Neural progenitor cell (in vitro differentiated cells): ENCODE measurements at regions not wholly inside any gene's neighbourhood (a gene's known extent, or its start where the extent isn't known, plus 50 kb on each side); places are given as distances from the start of the nearest gene placed in this dataset.
"Not testable (repeated sequence)": the region's sequence is repeated elsewhere in the genome, so short reads cannot be mapped to it uniquely, and the experiment has no call there.

Experiments
- DNase-seq: peaks from one replicate; pipeline ENCODE4 v3.0.0-alpha.2; 2016; ENCODE audit warnings: low spot score
- H2AFZ ChIP-seq: fragments of 200-600 bp; sonication (generic); replicated peaks from 2 replicates; pipeline ENCODE4 v1.6.1; 2016; ENCODE audit warnings: antibody characterized with exemption
- H3F3A ChIP-seq: fragments of 200-600 bp; sonication (generic); 2 replicates; pipeline ENCODE4 v1.6.1; 2016; ENCODE audit warnings: antibody characterized with exemption, low read depth
- H3K27ac ChIP-seq: fragments of 200-600 bp; sonication (generic); 2 replicates; pipeline ENCODE4 v1.5.1; 2016; ENCODE audit warnings: mild to moderate bottlenecking
- H3K27me3 ChIP-seq: fragments of 200-600 bp; sonication (generic); 2 replicates; pipeline ENCODE4 v1.6.1; 2016; ENCODE audit warnings: mild to moderate bottlenecking, moderate library complexity
- H3K36me3 ChIP-seq: fragments of 200-600 bp; sonication (generic); 2 replicates; pipeline ENCODE4 v1.5.1; 2016
- H3K4me1 ChIP-seq: fragments of 200-600 bp; sonication (generic); 2 replicates; pipeline ENCODE4 v1.6.1; 2016; ENCODE audit warnings: mixed run types
- H3K4me2 ChIP-seq: fragments of 200-600 bp; sonication (generic); 2 replicates; pipeline ENCODE4 v1.6.1; 2016
- H3K4me3 ChIP-seq: fragments of 200-600 bp; sonication (generic); 2 replicates; pipeline ENCODE4 v1.5.1; 2016
- H3K79me2 ChIP-seq: fragments of 200-600 bp; sonication (generic); 2 replicates; pipeline ENCODE4 v1.6.1; 2016; ENCODE audit warnings: low read depth
- H3K9ac ChIP-seq: fragments of 200-600 bp; sonication (generic); 2 replicates; pipeline ENCODE4 v1.6.1; 2016
- H3K9me3 ChIP-seq: fragments of 200-600 bp; sonication (generic); 2 replicates; pipeline ENCODE4 v1.5.1; 2016; ENCODE audit warnings: low read depth
- H4K20me1 ChIP-seq: fragments of 200-600 bp; sonication (generic); 2 replicates; pipeline ENCODE4 v1.6.1; 2016; ENCODE audit warnings: low read depth
- H3K27ac Mint-ChIP-seq: 3 replicates; pipeline ENCODE4 v1.8.0; 2021; ENCODE audit warnings: mixed read lengths
- H3K27me3 Mint-ChIP-seq: 2 replicates; pipeline ENCODE4 v1.8.0; 2022; ENCODE audit warnings: low read depth, mild to moderate bottlenecking, inconsistent platforms, moderate library complexity, mixed read lengths; ENCODE audit not compliant: insufficient read depth
- H3K36me3 Mint-ChIP-seq: 3 replicates; pipeline ENCODE4 v1.8.0; 2021; ENCODE audit warnings: mixed read lengths
- H3K4me1 Mint-ChIP-seq: 3 replicates; pipeline ENCODE4 v1.8.0; 2021; ENCODE audit warnings: mixed read lengths
- H3K4me3 Mint-ChIP-seq: 3 replicates; pipeline ENCODE4 v1.8.0; 2021; ENCODE audit warnings: mild to moderate bottlenecking, moderate library complexity, mixed read lengths
- H3K9me3 Mint-ChIP-seq: 3 replicates; pipeline ENCODE4 v1.8.0; 2020; ENCODE audit warnings: mixed read lengths
- CTCF ChIP-seq: fragments of 200-600 bp; sonication (generic); IDR thresholded peaks from 2 replicates; pipeline ENCODE4 v1.5.1; 2017; ENCODE audit warnings: antibody characterized with exemption, mild to moderate bottlenecking
- EZH2 ChIP-seq: fragments of 200-600 bp; sonication (generic); IDR thresholded peaks from 2 replicates; pipeline ENCODE4 v1.6.1; 2017; ENCODE audit warnings: antibody characterized with exemption, mild to moderate bottlenecking, moderate library complexity
- EZH2phosphoT487 ChIP-seq: fragments of 200-600 bp; sonication (generic); IDR thresholded peaks from 2 replicates; pipeline ENCODE4 v1.6.1; 2017; ENCODE audit warnings: antibody characterized with exemption

GRCh38 chr6:55937951-55938690 is 62.7 kb upstream of the BMP5 start:
- Histone ChIP-seq H3K36me3 (no peaks in the 10 kb centered on the region), H3K79me2 (no peaks in the 10 kb centered on the region), H3K27ac (no peak overlapping the region), H3F3A (no peaks in the 10 kb centered on the region), H2AFZ (no peak overlapping the region), H3K9me3 (no peaks in the 10 kb centered on the region), H3K4me1 (no peaks in the 10 kb centered on the region), H3K4me2 (no peak overlapping the region), H3K4me3 (no peak overlapping the region), H4K20me1 (no peaks in the 10 kb centered on the region), H3K27me3 (no peaks in the 10 kb centered on the region), H3K9ac (no peak overlapping the region)
- Mint-ChIP-seq H3K4me3 (no peak overlapping the region), H3K9me3 (no peaks in the 10 kb centered on the region), H3K27me3 (peaks cover 2% of the 10 kb centered on the region), H3K27ac (no peak overlapping the region), H3K4me1 (no peaks in the 10 kb centered on the region), H3K36me3 (no peaks in the 10 kb centered on the region)
- TF ChIP-seq EZH2phosphoT487 (no peak), CTCF (no peak), EZH2 (no peak)
- DNase-seq, result no peak

GRCh38 chr6:55937261-55937947 is 62.0 kb upstream of the BMP5 start:
- no peaks in the 10 kb centered on the region for H3K79me2 ChIP-seq
- H3K27ac ChIP-seq, result no peak overlapping the region
- H3F3A ChIP-seq, result no peaks in the 10 kb centered on the region
- H3K4me1 Mint-ChIP-seq, result no peaks in the 10 kb centered on the region
- no peaks in the 10 kb centered on the region for H3K9me3 ChIP-seq
- H2AFZ ChIP-seq, result no peak overlapping the region
- no peak overlapping the region for H3K27ac Mint-ChIP-seq
- peaks cover 2% of the 10 kb centered on the region for H3K27me3 Mint-ChIP-seq
- H4K20me1 ChIP-seq, result no peaks in the 10 kb centered on the region
- no peaks in the 10 kb centered on the region for H3K9me3 Mint-ChIP-seq
- no peak overlapping the region for H3K4me2 ChIP-seq
- H3K4me3 ChIP-seq, result no peak overlapping the region
- H3K4me3 Mint-ChIP-seq, result no peak overlapping the region
- DNase-seq, result no peak
- no peaks in the 10 kb centered on the region for H3K27me3 ChIP-seq
- TF ChIP-seq EZH2 (no peak), CTCF (no peak)
- no peaks in the 10 kb centered on the region for H3K4me1 ChIP-seq
- H3K36me3 Mint-ChIP-seq, result no peaks in the 10 kb centered on the region
- no peak overlapping the region for H3K9ac ChIP-seq
- H3K36me3 ChIP-seq, result no peaks in the 10 kb centered on the region

GRCh38 chr6:55931101-55931500 is 55.7 kb upstream of the BMP5 start:
- H3K27ac Mint-ChIP-seq, result no peak overlapping the region
- TF ChIP-seq CTCF, result no peak
- TF ChIP-seq EZH2, result no peak
- no peak for TF ChIP-seq EZH2phosphoT487

GRCh38 chr6:55927713-55928112 is 52.3 kb upstream of the BMP5 start:
- not testable (repeated sequence) for H4K20me1 ChIP-seq, H3K9me3 ChIP-seq, DNase-seq, H3K4me1 Mint-ChIP-seq, H3K27me3 ChIP-seq, H3K9me3 Mint-ChIP-seq, H3K4me3 Mint-ChIP-seq, H3K4me2 ChIP-seq, H3F3A ChIP-seq, H3K4me3 ChIP-seq, H3K79me2 ChIP-seq, H3K27ac Mint-ChIP-seq, H3K27me3 Mint-ChIP-seq, H2AFZ ChIP-seq, H3K36me3 ChIP-seq, H3K4me1 ChIP-seq, H3K9ac ChIP-seq, H3K36me3 Mint-ChIP-seq, H3K27ac ChIP-seq

More at GRCh38 chr6:55931101-55931500, 55.7 kb upstream of the BMP5 start:
- Histone ChIP-seq H3K27ac (no peak overlapping the region), H3K27me3 (no peaks in the 10 kb centered on the region), H3K4me1 (no peaks in the 10 kb centered on the region), H4K20me1 (no peaks in the 10 kb centered on the region), H3K9me3 (no peaks in the 10 kb centered on the region), H3K4me3 (no peak overlapping the region), H3K36me3 (no peaks in the 10 kb centered on the region), H3K4me2 (no peak overlapping the region), H3K9ac (no peak overlapping the region), H3F3A (no peaks in the 10 kb centered on the region), H3K79me2 (no peaks in the 10 kb centered on the region), H2AFZ (no peak overlapping the region)
- H3K36me3 Mint-ChIP-seq, result no peaks in the 10 kb centered on the region
- H3K4me1 Mint-ChIP-seq, result no peaks in the 10 kb centered on the region
- H3K4me3 Mint-ChIP-seq, result no peak overlapping the region
- no peaks in the 10 kb centered on the region for H3K9me3 Mint-ChIP-seq
- H3K27me3 Mint-ChIP-seq, result peaks cover 4% of the 10 kb centered on the region
- no peak for DNase-seq
